Endodermal cell (in vitro differentiated cells): ENCODE measurements at regions not wholly inside any gene's neighbourhood (a gene's known extent, or its start where the extent isn't known, plus 50 kb on each side); places are given as distances from the start of the nearest gene placed in this dataset.

Experiments
- DNase-seq: peaks from one replicate; pipeline ENCODE4 v3.0.0-alpha.2; 2017
- H3K27ac ChIP-seq: 2 replicates; pipeline ENCODE4 v1.5.1; 2013; ENCODE audit warnings: mild to moderate bottlenecking, low read depth, low read length, moderate library complexity
- H3K27me3 ChIP-seq: 2 replicates; pipeline ENCODE4 v1.6.1; 2013; ENCODE audit warnings: mild to moderate bottlenecking, low read length, moderate library complexity; ENCODE audit not compliant: insufficient read depth, control insufficient read depth, poor library complexity, severe bottlenecking
- H3K36me3 ChIP-seq: 2 replicates; pipeline ENCODE4 v1.7.0; 2013; ENCODE audit warnings: mild to moderate bottlenecking, low read length, moderate library complexity; ENCODE audit not compliant: control insufficient read depth, insufficient read depth
- H3K4me1 ChIP-seq: one replicate; pipeline ENCODE4 v1.7.0; 2013; ENCODE audit warnings: low read length; ENCODE audit not compliant: control insufficient read depth, insufficient read depth
- H3K4me3 ChIP-seq: 2 replicates; pipeline ENCODE4 v1.5.1; 2013; ENCODE audit warnings: mild to moderate bottlenecking, low read length, moderate library complexity
- H3K9ac ChIP-seq: 2 replicates; pipeline ENCODE4 v1.6.1; 2013; ENCODE audit warnings: mild to moderate bottlenecking, low read length, moderate library complexity; ENCODE audit not compliant: poor library complexity, severe bottlenecking; ENCODE audit errors: extremely low read depth
- H3K9me3 ChIP-seq: 2 replicates; pipeline ENCODE4 v1.6.1; 2013; ENCODE audit warnings: mild to moderate bottlenecking, low read length, moderate library complexity; ENCODE audit not compliant: control insufficient read depth
- H3K27ac Mint-ChIP-seq: 2 replicates; pipeline ENCODE4 v1.8.0; 2020; ENCODE audit warnings: mixed read lengths
- H3K27me3 Mint-ChIP-seq: 2 replicates; pipeline ENCODE4 v1.8.0; 2021; ENCODE audit warnings: mild to moderate bottlenecking, mixed read lengths; ENCODE audit not compliant: insufficient read depth
- H3K36me3 Mint-ChIP-seq: 2 replicates; pipeline ENCODE4 v1.8.0; 2020; ENCODE audit warnings: low read depth, mixed read lengths
- H3K4me1 Mint-ChIP-seq: 2 replicates; pipeline ENCODE4 v1.8.0; 2020; ENCODE audit warnings: mixed read lengths
- H3K4me3 Mint-ChIP-seq: 2 replicates; pipeline ENCODE4 v1.8.0; 2020; ENCODE audit warnings: mild to moderate bottlenecking, moderate library complexity, mixed read lengths
- H3K9me3 Mint-ChIP-seq: 2 replicates; pipeline ENCODE4 v1.8.0; 2020; ENCODE audit warnings: mild to moderate bottlenecking, mixed read lengths
- WGBS, 2 experiments: methylation state at CpG; one replicate each; pipeline versions ENCODE4 v1.1.5 to v1.1.7; 2013; ENCODE audit warnings: missing lambda C conversion rate in 2 of 2, mixed read lengths in 1 of 2; ENCODE audit not compliant: insufficient coverage in 1 of 2, insufficient read length in 1 of 2; 5-methylcytosine and 5-hydroxymethylcytosine counted together
- TF ChIP-seq, protein P1 (sequence below): fragments of 200-600 bp; sonication (generic); conservative IDR thresholded peaks from 2 replicates; pipeline ENCODE4 v1.5.0; 2021; ENCODE audit warnings: antibody characterized with exemption, mild to moderate bottlenecking

DNA sequence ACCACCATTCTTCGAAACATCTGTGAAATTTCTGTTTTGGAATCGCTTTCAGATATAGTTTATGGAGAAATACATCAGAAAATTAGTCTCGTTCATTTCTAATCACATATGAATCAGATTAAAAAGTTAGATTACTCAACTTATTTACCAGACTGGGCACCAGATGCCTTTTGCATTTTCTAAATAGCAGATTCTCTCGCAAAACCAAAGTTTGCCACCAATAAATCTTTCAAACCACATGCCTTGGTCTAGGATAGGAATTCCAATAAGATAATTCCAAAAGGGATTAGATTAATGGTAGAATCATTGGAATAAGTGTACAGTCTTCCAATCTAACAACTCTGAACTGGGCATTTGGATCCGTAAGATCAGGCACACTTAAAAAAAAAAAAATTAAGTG is 160.4 kb upstream of the TAB2 start:
- TF ChIP-seq, protein P1, sequence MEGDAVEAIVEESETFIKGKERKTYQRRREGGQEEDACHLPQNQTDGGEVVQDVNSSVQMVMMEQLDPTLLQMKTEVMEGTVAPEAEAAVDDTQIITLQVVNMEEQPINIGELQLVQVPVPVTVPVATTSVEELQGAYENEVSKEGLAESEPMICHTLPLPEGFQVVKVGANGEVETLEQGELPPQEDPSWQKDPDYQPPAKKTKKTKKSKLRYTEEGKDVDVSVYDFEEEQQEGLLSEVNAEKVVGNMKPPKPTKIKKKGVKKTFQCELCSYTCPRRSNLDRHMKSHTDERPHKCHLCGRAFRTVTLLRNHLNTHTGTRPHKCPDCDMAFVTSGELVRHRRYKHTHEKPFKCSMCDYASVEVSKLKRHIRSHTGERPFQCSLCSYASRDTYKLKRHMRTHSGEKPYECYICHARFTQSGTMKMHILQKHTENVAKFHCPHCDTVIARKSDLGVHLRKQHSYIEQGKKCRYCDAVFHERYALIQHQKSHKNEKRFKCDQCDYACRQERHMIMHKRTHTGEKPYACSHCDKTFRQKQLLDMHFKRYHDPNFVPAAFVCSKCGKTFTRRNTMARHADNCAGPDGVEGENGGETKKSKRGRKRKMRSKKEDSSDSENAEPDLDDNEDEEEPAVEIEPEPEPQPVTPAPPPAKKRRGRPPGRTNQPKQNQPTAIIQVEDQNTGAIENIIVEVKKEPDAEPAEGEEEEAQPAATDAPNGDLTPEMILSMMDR: no peak
- 75 to 77% methylated on average over 4 to 5 of the region's 5 CpGs for WGBS, 2 experiments
- no peak overlapping the region for H3K9ac ChIP-seq
- no peak overlapping the region for H3K27ac ChIP-seq
- H3K4me1 Mint-ChIP-seq: no peaks in the 10 kb centered on the region
- DNase-seq: no peak
- H3K4me3 Mint-ChIP-seq: no peak overlapping the region
- H3K4me1 ChIP-seq: no peaks in the 10 kb centered on the region
- no peak overlapping the region for H3K4me3 ChIP-seq
- no peaks in the 10 kb centered on the region for H3K9me3 ChIP-seq
- H3K27ac Mint-ChIP-seq: no peak overlapping the region
- H3K9me3 Mint-ChIP-seq: no peaks in the 10 kb centered on the region
- H3K36me3 Mint-ChIP-seq: no peaks in the 10 kb centered on the region
- no peaks in the 10 kb centered on the region for H3K27me3 Mint-ChIP-seq
- H3K36me3 ChIP-seq: no peaks in the 10 kb centered on the region
- H3K27me3 ChIP-seq: no peaks in the 10 kb centered on the region

DNA sequence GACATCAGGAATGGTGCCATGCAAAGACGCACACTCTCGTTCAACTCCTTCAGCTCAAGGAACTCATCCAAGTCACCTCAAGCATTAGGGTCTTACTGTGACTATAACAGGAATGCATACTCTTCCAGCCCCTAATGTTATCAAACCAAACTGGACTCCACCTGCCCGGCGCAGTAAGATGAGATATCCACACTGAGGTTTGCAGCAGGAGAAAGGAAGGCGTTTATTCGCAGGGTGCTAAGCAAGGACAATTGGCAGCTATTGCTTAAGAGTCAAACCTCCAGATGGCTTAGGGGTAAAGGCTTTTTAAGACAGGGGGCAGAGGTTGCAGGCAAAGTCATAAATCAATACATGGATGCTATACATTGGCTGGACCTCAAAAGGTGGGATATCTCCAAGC is 159.4 kb upstream of the TAB2 start:
- TF ChIP-seq, protein P1: no peak
- H3K36me3 ChIP-seq: no peaks in the 10 kb centered on the region
- H3K27ac ChIP-seq: no peak overlapping the region
- Mint-ChIP-seq H3K27me3 (no peaks in the 10 kb centered on the region), H3K27ac (no peak overlapping the region), H3K36me3 (no peaks in the 10 kb centered on the region), H3K4me1 (no peaks in the 10 kb centered on the region), H3K4me3 (no peak overlapping the region), H3K9me3 (no peaks in the 10 kb centered on the region)
- H3K27me3 ChIP-seq: no peaks in the 10 kb centered on the region
- H3K9me3 ChIP-seq: no peaks in the 10 kb centered on the region
- no peak for DNase-seq
- H3K4me3 ChIP-seq: no peak overlapping the region
- 93 to 99% methylated on average over 6 of the region's 6 CpGs for WGBS, 2 experiments
- H3K9ac ChIP-seq: no peak overlapping the region
- no peaks in the 10 kb centered on the region for H3K4me1 ChIP-seq

DNA sequence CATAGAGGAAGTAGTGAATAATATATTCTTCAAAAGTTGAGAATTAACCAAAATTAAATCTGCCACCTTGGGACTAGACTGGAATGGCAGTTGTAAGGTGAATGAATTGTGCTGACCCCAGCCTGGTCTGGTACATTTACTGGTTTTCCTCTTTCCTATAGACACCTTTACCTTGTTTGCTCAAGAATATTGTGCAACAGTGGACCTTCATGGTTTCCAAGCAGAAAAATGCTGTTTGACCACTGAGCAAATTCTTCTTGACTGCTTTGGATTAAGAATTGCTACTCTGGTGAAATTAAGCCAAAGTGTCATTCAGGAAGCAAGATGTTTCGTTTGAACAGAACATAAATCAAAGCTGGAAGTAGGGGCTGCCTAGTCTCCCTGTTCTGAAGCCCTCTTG is 156.6 kb upstream of the TAB2 start:
- no peaks in the 10 kb centered on the region for H3K4me1 ChIP-seq
- H3K9ac ChIP-seq: no peak overlapping the region
- H3K4me3 Mint-ChIP-seq: no peak overlapping the region
- no peak overlapping the region for H3K27ac Mint-ChIP-seq
- no peaks in the 10 kb centered on the region for H3K27me3 Mint-ChIP-seq
- TF ChIP-seq, protein P1: no peak
- no peak for DNase-seq
- H3K4me3 ChIP-seq: no peak overlapping the region
- H3K9me3 ChIP-seq: no peaks in the 10 kb centered on the region
- no peak overlapping the region for H3K27ac ChIP-seq
- 0% methylated on average over 1 of the region's 1 CpG for whole genome bisulfite sequencing, 2 experiments
- H3K36me3 Mint-ChIP-seq: no peaks in the 10 kb centered on the region
- H3K36me3 ChIP-seq: no peaks in the 10 kb centered on the region
- no peaks in the 10 kb centered on the region for H3K27me3 ChIP-seq
- no peaks in the 10 kb centered on the region for H3K9me3 Mint-ChIP-seq
- no peaks in the 10 kb centered on the region for H3K4me1 Mint-ChIP-seq
